ENCODE measurements at regions not wholly inside any gene's neighbourhood (a gene's known extent, or its start where the extent isn't known, plus 50 kb on each side); places are given as distances from the start of the nearest gene placed in this dataset.

DNA sequence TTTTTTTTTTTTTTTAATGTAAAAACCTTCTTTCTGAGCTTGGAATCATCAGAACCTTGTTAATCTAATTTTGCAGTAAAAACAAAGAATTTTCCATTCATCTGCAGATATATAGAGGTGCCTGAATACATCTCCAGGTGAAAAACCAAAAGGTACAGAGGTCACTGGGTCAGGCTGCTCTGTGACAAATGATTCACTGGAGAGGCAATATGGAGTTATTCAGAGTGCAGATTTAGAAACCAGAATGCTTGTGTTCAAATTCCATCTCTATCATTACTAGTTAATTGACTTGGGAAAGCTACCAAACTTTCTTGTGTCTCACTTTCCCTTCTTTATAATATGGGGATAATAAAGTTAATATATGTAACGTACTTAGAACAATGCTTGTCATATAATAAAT is 51.5 kb upstream of the C1orf53 start:
- H2BK20ac ChIP-seq (ENCODE audit: low read length) = no peak overlapping the region
- DNase-seq (ENCODE audit: low read depth in 1 of 2, low spot score in 2 of 2) (no peak), FAIRE-seq (no peak)
- no peak overlapping the region for H3K27ac ChIP-seq (ENCODE audit: low read depth, low read length)
- no peak overlapping the region for H3K56ac ChIP-seq (replicated peaks; ENCODE audit: insufficient read length, low read depth, low read length)
- no peak overlapping the region for H4K5ac ChIP-seq (ENCODE audit: insufficient read length, low read depth, low read length)
- no peaks in the 10 kb centered on the region for H3K79me2 ChIP-seq (ENCODE audit: control insufficient read depth in 1 of 2, insufficient read depth in 2 of 2, low read length in 2 of 2)
- H2BK15ac ChIP-seq (ENCODE audit: low read length) = no peak overlapping the region
- no peaks in the 10 kb centered on the region for H3K27me3 ChIP-seq (replicated peaks in 1 of 4; ENCODE audit: control insufficient read depth in 3 of 4, extremely low read depth in 1 of 4, insufficient read depth in 3 of 4, low read length in 3 of 4)
- no peak overlapping the region for H3K4ac ChIP-seq (replicated peaks; ENCODE audit: insufficient read length, low read depth, low read length)
- no peaks in the 10 kb centered on the region for H4K20me1 ChIP-seq (replicated peaks in 1 of 2; ENCODE audit: control insufficient read depth in 1 of 2, insufficient read depth in 2 of 2, low read length in 2 of 2)
- H3K23ac ChIP-seq (ENCODE audit: insufficient read length) = no peak overlapping the region
- H4K91ac ChIP-seq (replicated peaks; ENCODE audit: insufficient read length, low read length) = no peak overlapping the region
- H3K14ac ChIP-seq (ENCODE audit: insufficient read length) = no peak overlapping the region
- no peak overlapping the region for H2BK5ac ChIP-seq (ENCODE audit: low read depth, low read length)
- no peak overlapping the region for H2AK5ac ChIP-seq (ENCODE audit: low read depth, low read length)
- no peak overlapping the region for H3K4me3 ChIP-seq (ENCODE audit: extremely low read depth in 1 of 4, insufficient read depth in 2 of 4, low read depth in 3 of 4, low read length in 4 of 4)
- no peak overlapping the region for H2BK120ac ChIP-seq (replicated peaks; ENCODE audit: low read depth, low read length)
- no peak overlapping the region for H2AFZ ChIP-seq (ENCODE audit: low read length)
- WGBS, 2 experiments (ENCODE audit: extremely low coverage in 1 of 2, insufficient coverage in 1 of 2, insufficient read length in 1 of 2, insufficient replicate concordance in 2 of 2, low coverage in 1 of 2, low lambda C conversion rate in 2 of 2, missing lambda C conversion rate in 1 of 2) = 89% methylated on average over 1 of the region's 1 CpG; no CpG with 5 or more reads in 1 of the 2 experiments
- TF ChIP-seq GTF2F1 (IDR thresholded peaks at IDR 0.05; ENCODE audit: borderline replicate concordance, low read depth, low read length) (no peak), TCF12 (IDR thresholded peaks at IDR 0.05; ENCODE audit: low read depth, low read length) (no peak), NRF1 (IDR thresholded peaks at IDR 0.05; ENCODE audit: low read depth, low read length) (no peak), TBP (IDR thresholded peaks at IDR 0.05; ENCODE audit: low read depth, low read length) (no peak), SP4 (IDR thresholded peaks at IDR 0.05; ENCODE audit: low read length) (no peak), BACH1 (IDR thresholded peaks at IDR 0.05; ENCODE audit: low read length) (no peak), CBX5 (IDR thresholded peaks at IDR 0.05; ENCODE audit: low read depth, low read length) (no peak), POU5F1 (IDR thresholded peaks at IDR 0.05; ENCODE audit: low read depth, low read length) (no peak), CEBPB (IDR thresholded peaks at IDR 0.05; ENCODE audit: low read depth, low read length) (no peak), NANOG (IDR thresholded peaks at IDR 0.05; ENCODE audit: insufficient read depth, low read depth, low read length, poor library complexity, severe bottlenecking) (no peak)
- H3K4me2 ChIP-seq (ENCODE audit: insufficient read depth in 1 of 2, low read depth in 2 of 2, low read length in 2 of 2) = no peak overlapping the region
- no peak overlapping the region for H2BK12ac ChIP-seq (ENCODE audit: low read depth, low read length)
- ChIA-PET POLR2A (ENCODE audit: partially characterized antibody) (no interaction called here), CTCF (ENCODE audit: partially characterized antibody) (interaction anchor here (0.5 to 1.9 kb wide), 3 partner anchors 10 to 49 kb away, joined by 3 to 7 read pairs (median 4); no protein-coding TSS in a partner anchor)
- H3K4me1 ChIP-seq (replicated peaks in 1 of 4; ENCODE audit: control insufficient read depth in 3 of 4, insufficient read depth in 4 of 4, low read length in 3 of 4) = no peaks in the 10 kb centered on the region; a peak in 1 of 7 replicates
- no peak overlapping the region for H4K8ac ChIP-seq (ENCODE audit: extremely low read depth, insufficient read depth, low read length)
- H3K9ac ChIP-seq (replicated peaks in 1 of 4; ENCODE audit: extremely low read depth in 1 of 4, low read depth in 3 of 4, low read length in 3 of 4) = no peak overlapping the region
- H3K79me1 ChIP-seq (ENCODE audit: low read depth, low read length) = no peaks in the 10 kb centered on the region
- no peaks in the 10 kb centered on the region for H3K23me2 ChIP-seq (ENCODE audit: low read depth, low read length)
- H3K36me3 ChIP-seq (ENCODE audit: control insufficient read depth in 2 of 4, insufficient read depth in 4 of 4, low read length in 3 of 4) = no peaks in the 10 kb centered on the region
- no peak overlapping the region for H3K18ac ChIP-seq (ENCODE audit: extremely low read depth, low read length)
- H3K9me3 ChIP-seq (ENCODE audit: insufficient read depth in 2 of 2, low read depth in 1 of 2, low read length in 1 of 2) = no peaks in the 10 kb centered on the region

Data from H1 (cell line).